ENCODE measurements at regions not wholly inside any gene's neighbourhood (a gene's known extent, or its start where the extent isn't known, plus 50 kb on each side); places are given as distances from the start of the nearest gene placed in this dataset.

DNA sequence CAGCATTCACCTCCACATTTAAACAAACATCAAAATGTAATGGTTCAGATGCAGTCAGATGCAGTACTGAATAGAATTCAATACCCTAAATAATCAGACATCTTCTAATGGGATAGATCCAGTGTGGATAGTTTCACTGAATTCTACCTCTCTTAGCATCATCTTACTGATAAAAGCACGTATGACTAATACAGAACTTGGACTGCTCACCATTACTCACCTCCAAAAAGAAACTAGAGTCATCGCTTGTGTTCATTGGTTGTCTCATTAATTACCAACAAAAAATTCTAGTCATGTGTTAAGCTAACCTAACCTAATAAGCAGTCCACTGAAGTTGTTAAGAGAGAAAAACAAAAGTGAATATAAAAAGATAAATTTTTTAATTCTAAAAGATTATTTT lies 165.9 kb upstream of the IRAK1BP1 start:
- no peaks in the 10 kb centered on the region for H3K4me1 ChIP-seq (ENCODE audit: control insufficient read depth, insufficient read depth, low read length)
- H3K27ac ChIP-seq (ENCODE audit: low read length): no peak overlapping the region
- H3K27me3 ChIP-seq (ENCODE audit: control insufficient read depth, insufficient read depth, low read length): no peaks in the 10 kb centered on the region
- no TSS peak for BruUV-seq (replicated peaks)
- ChIA-PET CTCF (no interaction called here), POLR2A (no interaction called here)
- DNase-seq (ENCODE audit: low read depth, low spot score) (no peak), ATAC-seq (no peak)
- H3K36me3 ChIP-seq (ENCODE audit: control insufficient read depth, insufficient read depth, low read length): no peaks in the 10 kb centered on the region
- intact Hi-C loops (cut with micrococcal nuclease; ENCODE audit: unreplicated experiment): no loop called here
- in situ Hi-C loops (cut with HindIII; ENCODE audit: low pct_unique_long_range_greater_than_20kb, low sequenced_read_pairs): no loop called here
- no peak overlapping the region for H3K4me3 ChIP-seq (ENCODE audit: low read depth in 2 of 2, low read length in 2 of 2)
- no peaks in the 10 kb centered on the region for H3K9me3 ChIP-seq (ENCODE audit: control insufficient read depth, insufficient read depth, low read depth, low read length)
- no peak for TF ChIP-seq SIN3A (IDR thresholded peaks at IDR 0.05; ENCODE audit: borderline replicate concordance, insufficient read depth, low read depth, low read length)
- TF ChIP-seq REST (IDR thresholded peaks at IDR 0.05; ENCODE audit: insufficient read depth in 1 of 2, low read depth in 2 of 2, low read length in 1 of 2): no peak
- TF ChIP-seq TCF7L2 (IDR thresholded peaks at IDR 0.05; ENCODE audit: low read depth, low read length): no peak
- TF ChIP-seq, protein P1, sequence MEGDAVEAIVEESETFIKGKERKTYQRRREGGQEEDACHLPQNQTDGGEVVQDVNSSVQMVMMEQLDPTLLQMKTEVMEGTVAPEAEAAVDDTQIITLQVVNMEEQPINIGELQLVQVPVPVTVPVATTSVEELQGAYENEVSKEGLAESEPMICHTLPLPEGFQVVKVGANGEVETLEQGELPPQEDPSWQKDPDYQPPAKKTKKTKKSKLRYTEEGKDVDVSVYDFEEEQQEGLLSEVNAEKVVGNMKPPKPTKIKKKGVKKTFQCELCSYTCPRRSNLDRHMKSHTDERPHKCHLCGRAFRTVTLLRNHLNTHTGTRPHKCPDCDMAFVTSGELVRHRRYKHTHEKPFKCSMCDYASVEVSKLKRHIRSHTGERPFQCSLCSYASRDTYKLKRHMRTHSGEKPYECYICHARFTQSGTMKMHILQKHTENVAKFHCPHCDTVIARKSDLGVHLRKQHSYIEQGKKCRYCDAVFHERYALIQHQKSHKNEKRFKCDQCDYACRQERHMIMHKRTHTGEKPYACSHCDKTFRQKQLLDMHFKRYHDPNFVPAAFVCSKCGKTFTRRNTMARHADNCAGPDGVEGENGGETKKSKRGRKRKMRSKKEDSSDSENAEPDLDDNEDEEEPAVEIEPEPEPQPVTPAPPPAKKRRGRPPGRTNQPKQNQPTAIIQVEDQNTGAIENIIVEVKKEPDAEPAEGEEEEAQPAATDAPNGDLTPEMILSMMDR (IDR thresholded peaks at IDR 0.05): no peak
- TF ChIP-seq POLR2AphosphoS5 (IDR thresholded peaks at IDR 0.05; ENCODE audit: low read depth, low read length): no peak

GRCh38 chr6:78709021-78709420 lies 158.3 kb upstream of the IRAK1BP1 start:
- Histone ChIP-seq H3K4me1 (ENCODE audit: control insufficient read depth, insufficient read depth, low read length) (no peaks in the 10 kb centered on the region), H3K4me3 (ENCODE audit: low read depth in 2 of 2, low read length in 2 of 2) (no peak overlapping the region), H3K36me3 (ENCODE audit: control insufficient read depth, insufficient read depth, low read length) (no peaks in the 10 kb centered on the region), H3K27ac (ENCODE audit: low read length) (no peak overlapping the region), H3K9me3 (ENCODE audit: control insufficient read depth, insufficient read depth, low read depth, low read length) (no peaks in the 10 kb centered on the region), H3K27me3 (ENCODE audit: control insufficient read depth, insufficient read depth, low read length) (no peaks in the 10 kb centered on the region)
- ChIA-PET CTCF (no interaction called here), POLR2A (no interaction called here)
- DNase-seq (ENCODE audit: low read depth, low spot score) (no peak), ATAC-seq (no peak)
- TF ChIP-seq POLR2AphosphoS5 (IDR thresholded peaks at IDR 0.05; ENCODE audit: low read depth, low read length): no peak
- TF ChIP-seq, protein P1 (IDR thresholded peaks at IDR 0.05): no peak
- no peak for TF ChIP-seq TCF7L2 (IDR thresholded peaks at IDR 0.05; ENCODE audit: low read depth, low read length)
- no peak for TF ChIP-seq SIN3A (IDR thresholded peaks at IDR 0.05; ENCODE audit: borderline replicate concordance, insufficient read depth, low read depth, low read length)
- TF ChIP-seq REST (IDR thresholded peaks at IDR 0.05; ENCODE audit: insufficient read depth in 1 of 2, low read depth in 2 of 2, low read length in 1 of 2): no peak
- in situ Hi-C loops (cut with HindIII; ENCODE audit: low pct_unique_long_range_greater_than_20kb, low sequenced_read_pairs) (no loop called here), intact Hi-C loops (cut with micrococcal nuclease; ENCODE audit: unreplicated experiment) (no loop called here)
- no TSS peak for BruUV-seq (replicated peaks)

All from Panc1 (cell line).